Testis (tissue), 2 donors: ENCODE measurements at regions not wholly inside any gene's neighbourhood (a gene's known extent, or its start where the extent isn't known, plus 50 kb on each side); places are given as distances from the start of the nearest gene placed in this dataset.

Experiments used
- POLR2A ChIP-seq: fragments of 450-650 bp; IDR thresholded peaks from one replicate; pipeline ENCODE4 v1.6.1; 2017; ENCODE audit warnings: antibody characterized with exemption, mild to moderate bottlenecking, moderate library complexity
- TF ChIP-seq, protein P1 (sequence below), 3 experiments: fragments of 450-650 bp in 2 of 3; fragments of 200-600 bp in 1 of 3; sonication (generic) in 1 of 3; IDR thresholded peaks; one replicate each; pipeline ENCODE4 v1.5.1; 2016 to 2019; ENCODE audit warnings: antibody characterized with exemption in 3 of 3, mild to moderate bottlenecking in 2 of 3, moderate library complexity in 1 of 3

DNA sequence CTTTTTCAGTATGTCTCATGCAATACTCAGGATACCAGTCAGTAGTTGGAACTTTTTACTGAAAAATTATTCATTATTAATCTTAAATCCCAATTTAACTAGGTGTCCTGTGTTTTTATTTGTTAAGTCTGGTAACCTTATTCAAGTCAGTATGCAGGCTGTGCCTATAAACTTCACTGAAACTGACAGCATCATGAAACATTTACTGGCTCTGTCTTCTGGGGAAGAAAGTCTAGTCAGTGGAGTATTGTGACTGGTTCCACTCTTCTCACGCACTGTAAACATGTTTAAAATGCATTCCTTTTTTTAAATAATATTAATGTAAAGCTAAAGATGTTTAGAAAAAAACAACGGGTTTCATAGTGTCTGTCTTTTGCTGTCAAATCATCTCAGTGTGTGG lies 739.7 kb downstream of the LTN1 start:
- TF ChIP-seq, protein P1, sequence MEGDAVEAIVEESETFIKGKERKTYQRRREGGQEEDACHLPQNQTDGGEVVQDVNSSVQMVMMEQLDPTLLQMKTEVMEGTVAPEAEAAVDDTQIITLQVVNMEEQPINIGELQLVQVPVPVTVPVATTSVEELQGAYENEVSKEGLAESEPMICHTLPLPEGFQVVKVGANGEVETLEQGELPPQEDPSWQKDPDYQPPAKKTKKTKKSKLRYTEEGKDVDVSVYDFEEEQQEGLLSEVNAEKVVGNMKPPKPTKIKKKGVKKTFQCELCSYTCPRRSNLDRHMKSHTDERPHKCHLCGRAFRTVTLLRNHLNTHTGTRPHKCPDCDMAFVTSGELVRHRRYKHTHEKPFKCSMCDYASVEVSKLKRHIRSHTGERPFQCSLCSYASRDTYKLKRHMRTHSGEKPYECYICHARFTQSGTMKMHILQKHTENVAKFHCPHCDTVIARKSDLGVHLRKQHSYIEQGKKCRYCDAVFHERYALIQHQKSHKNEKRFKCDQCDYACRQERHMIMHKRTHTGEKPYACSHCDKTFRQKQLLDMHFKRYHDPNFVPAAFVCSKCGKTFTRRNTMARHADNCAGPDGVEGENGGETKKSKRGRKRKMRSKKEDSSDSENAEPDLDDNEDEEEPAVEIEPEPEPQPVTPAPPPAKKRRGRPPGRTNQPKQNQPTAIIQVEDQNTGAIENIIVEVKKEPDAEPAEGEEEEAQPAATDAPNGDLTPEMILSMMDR (IDR thresholded peaks at IDR 0.05) = no peak
- TF ChIP-seq POLR2A = no peak
